ENCODE measurements at regions not wholly inside any gene's neighbourhood (a gene's known extent, or its start where the extent isn't known, plus 50 kb on each side); places are given as distances from the start of the nearest gene placed in this dataset.

DNA sequence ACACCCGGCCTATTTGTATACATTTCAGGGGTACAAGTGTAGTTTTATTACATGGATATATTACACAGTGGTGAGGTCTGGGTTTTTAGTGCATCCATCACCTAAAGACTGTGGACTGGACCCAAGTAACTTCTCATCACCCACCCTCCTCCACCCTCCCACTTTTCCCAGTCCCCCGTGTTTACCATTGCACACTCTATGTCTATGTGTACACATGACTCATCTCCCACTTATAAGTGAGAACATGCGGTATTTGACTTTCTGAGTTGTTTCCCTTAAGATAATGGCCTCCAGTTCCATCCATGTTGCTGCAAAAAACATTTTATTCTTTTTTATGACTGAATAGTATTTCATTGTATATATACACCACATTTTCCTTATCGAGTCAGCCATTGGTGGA is 98.9 kb upstream of the WAC start:
- no TSS peak for BruUV-seq (replicated peaks)
- WGBS (ENCODE audit: insufficient coverage, low coverage, missing lambda C conversion rate) = 4% methylated on average over 4 of the region's 4 CpGs
- intact Hi-C loops (cut with micrococcal nuclease) = loop anchor here (10.0 kb wide), 1 partner anchor 191 kb away; no protein-coding TSS in a partner anchor

More for the DNA sequence above, 98.9 kb upstream of the WAC start:
- H3K4me3 ChIP-seq = no peak overlapping the region
- no peaks in the 10 kb centered on the region for H4K20me1 ChIP-seq (replicated peaks; ENCODE audit: control insufficient read depth, insufficient read depth, low read length)
- no peak overlapping the region for H3K9ac ChIP-seq (ENCODE audit: insufficient read depth in 1 of 2, low read depth in 2 of 2, low read length in 2 of 2)
- no peak for FAIRE-seq
- no peak overlapping the region for H3K4me2 ChIP-seq (ENCODE audit: insufficient read depth, low read length)
- ChIA-PET CTCF (ENCODE audit: low intra/inter-chr PET ratio) (no interaction called here), POLR2A (no interaction called here)
- DNase-seq (ENCODE audit: extremely low read depth in 1 of 4, low spot score in 3 of 4) = no peak
- peaks cover 10 to 25% of the 10 kb centered on the region in 2 experiments for H3K27me3 ChIP-seq (ENCODE audit: control insufficient read depth in 2 of 2, insufficient read depth in 2 of 2, low read length in 2 of 2)
- no peak overlapping the region for H3K27ac ChIP-seq (ENCODE audit: extremely low read depth, low read depth, low read length)
- no peak for ATAC-seq
- in situ Hi-C loops (cut with MboI) = no loop called here
- no peaks in the 10 kb centered on the region for H3K9me1 ChIP-seq (ENCODE audit: control insufficient read depth, insufficient read depth, low read length)
- H3K9me3 ChIP-seq (replicated peaks; ENCODE audit: control insufficient read depth, insufficient read depth, low read depth, low read length) = no peaks in the 10 kb centered on the region
- H2AFZ ChIP-seq (ENCODE audit: low read depth, low read length) = no peak overlapping the region
- TF ChIP-seq, protein P1, sequence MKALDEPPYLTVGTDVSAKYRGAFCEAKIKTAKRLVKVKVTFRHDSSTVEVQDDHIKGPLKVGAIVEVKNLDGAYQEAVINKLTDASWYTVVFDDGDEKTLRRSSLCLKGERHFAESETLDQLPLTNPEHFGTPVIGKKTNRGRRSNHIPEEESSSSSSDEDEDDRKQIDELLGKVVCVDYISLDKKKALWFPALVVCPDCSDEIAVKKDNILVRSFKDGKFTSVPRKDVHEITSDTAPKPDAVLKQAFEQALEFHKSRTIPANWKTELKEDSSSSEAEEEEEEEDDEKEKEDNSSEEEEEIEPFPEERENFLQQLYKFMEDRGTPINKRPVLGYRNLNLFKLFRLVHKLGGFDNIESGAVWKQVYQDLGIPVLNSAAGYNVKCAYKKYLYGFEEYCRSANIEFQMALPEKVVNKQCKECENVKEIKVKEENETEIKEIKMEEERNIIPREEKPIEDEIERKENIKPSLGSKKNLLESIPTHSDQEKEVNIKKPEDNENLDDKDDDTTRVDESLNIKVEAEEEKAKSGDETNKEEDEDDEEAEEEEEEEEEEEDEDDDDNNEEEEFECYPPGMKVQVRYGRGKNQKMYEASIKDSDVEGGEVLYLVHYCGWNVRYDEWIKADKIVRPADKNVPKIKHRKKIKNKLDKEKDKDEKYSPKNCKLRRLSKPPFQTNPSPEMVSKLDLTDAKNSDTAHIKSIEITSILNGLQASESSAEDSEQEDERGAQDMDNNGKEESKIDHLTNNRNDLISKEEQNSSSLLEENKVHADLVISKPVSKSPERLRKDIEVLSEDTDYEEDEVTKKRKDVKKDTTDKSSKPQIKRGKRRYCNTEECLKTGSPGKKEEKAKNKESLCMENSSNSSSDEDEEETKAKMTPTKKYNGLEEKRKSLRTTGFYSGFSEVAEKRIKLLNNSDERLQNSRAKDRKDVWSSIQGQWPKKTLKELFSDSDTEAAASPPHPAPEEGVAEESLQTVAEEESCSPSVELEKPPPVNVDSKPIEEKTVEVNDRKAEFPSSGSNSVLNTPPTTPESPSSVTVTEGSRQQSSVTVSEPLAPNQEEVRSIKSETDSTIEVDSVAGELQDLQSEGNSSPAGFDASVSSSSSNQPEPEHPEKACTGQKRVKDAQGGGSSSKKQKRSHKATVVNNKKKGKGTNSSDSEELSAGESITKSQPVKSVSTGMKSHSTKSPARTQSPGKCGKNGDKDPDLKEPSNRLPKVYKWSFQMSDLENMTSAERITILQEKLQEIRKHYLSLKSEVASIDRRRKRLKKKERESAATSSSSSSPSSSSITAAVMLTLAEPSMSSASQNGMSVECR (CRISPR knock-in tag; IDR thresholded peaks at IDR 0.05) = no peak
- TF ChIP-seq ZNF174 (CRISPR knock-in tag; IDR thresholded peaks at IDR 0.05) = no peak
- H3K4me1 ChIP-seq (replicated peaks in 1 of 2; ENCODE audit: control insufficient read depth in 2 of 2, insufficient read depth in 2 of 2, low read length in 2 of 2) = peaks cover 0 to 2% of the 10 kb centered on the region in 2 experiments; a peak in 2 of 5 replicates
- no peaks in the 10 kb centered on the region for H3K79me2 ChIP-seq (ENCODE audit: control insufficient read depth, insufficient read depth, low read length)
- no peaks in the 10 kb centered on the region for H3K36me3 ChIP-seq (ENCODE audit: control insufficient read depth, insufficient read depth, low read length)
